Liver (tissue), 8 donors: ENCODE measurements at regions not wholly inside any gene's neighbourhood (a gene's known extent, or its start where the extent isn't known, plus 50 kb on each side); places are given as distances from the start of the nearest gene placed in this dataset.

ENCODE experiments used
- DNase-seq: peaks from one replicate; pipeline ENCODE4 v3.0.0-alpha.2; 2017; ENCODE audit warnings: low spot score
- H3K27ac ChIP-seq, 2 donors: one replicate each; pipeline ENCODE4 v1.7.0; 2013; ENCODE audit warnings: inconsistent platforms in 2 of 2, low read length in 2 of 2, control low read depth in 1 of 2, low read depth in 1 of 2, mild to moderate bottlenecking in 1 of 2
- H3K27me3 ChIP-seq, 4 donors: one replicate each; pipeline versions ENCODE4 v1.6.1 to v1.7.0; 2013; ENCODE audit warnings: low read length in 3 of 4, inconsistent platforms in 1 of 4, mild to moderate bottlenecking in 1 of 4, moderate library complexity in 1 of 4; ENCODE audit not compliant: control insufficient read depth in 4 of 4, insufficient read depth in 4 of 4
- H3K36me3 ChIP-seq, 4 donors: one replicate each; pipeline versions ENCODE4 v1.6.1 to v1.7.0; 2013; ENCODE audit warnings: low read length in 3 of 4, mild to moderate bottlenecking in 3 of 4, low read depth in 1 of 4, moderate library complexity in 1 of 4; ENCODE audit not compliant: control insufficient read depth in 4 of 4, insufficient read depth in 3 of 4
- H3K4me1 ChIP-seq, 4 donors: one replicate each; pipeline versions ENCODE4 v1.6.1 to v1.7.0; 2013; ENCODE audit warnings: low read length in 3 of 4, mild to moderate bottlenecking in 3 of 4, moderate library complexity in 1 of 4; ENCODE audit not compliant: control insufficient read depth in 4 of 4, insufficient read depth in 4 of 4
- H3K4me3 ChIP-seq, 3 donors: one replicate each; pipeline versions ENCODE4 v1.6.1 to v1.7.0; 2013; ENCODE audit warnings: low read length in 3 of 3, control low read depth in 1 of 3, low read depth in 1 of 3, mild to moderate bottlenecking in 1 of 3
- H3K9ac ChIP-seq, 2 donors: one replicate each; pipeline ENCODE4 v1.7.0; 2013; ENCODE audit warnings: low read length in 2 of 2, mild to moderate bottlenecking in 2 of 2, moderate library complexity in 2 of 2, control low read depth in 1 of 2, low read depth in 1 of 2
- H3K9me3 ChIP-seq, 4 donors: one replicate each; pipeline versions ENCODE4 v1.6.1 to v1.7.0; 2013; ENCODE audit warnings: low read length in 3 of 4; ENCODE audit not compliant: control insufficient read depth in 4 of 4
- ATF3 ChIP-seq: IDR thresholded peaks from 2 replicates; pipeline ENCODE4 v1.6.1; 2016; ENCODE audit warnings: antibody characterized with exemption
- CTCF ChIP-seq: fragments of 150-350 bp; IDR thresholded peaks from 2 replicates; pipeline ENCODE4 v1.5.1; 2017; ENCODE audit warnings: improper control_type of control experiment, low read depth, low read length; ENCODE audit not compliant: missing input control
- EGR1 ChIP-seq, 2 donors: IDR thresholded peaks; 2 replicates each; pipeline ENCODE4 v1.6.1; 2016 to 2018; ENCODE audit warnings: antibody characterized with exemption in 2 of 2, low read depth in 2 of 2
- FOXA2 ChIP-seq: IDR thresholded peaks from 2 replicates; pipeline ENCODE4 v1.6.1; 2016; ENCODE audit warnings: antibody characterized with exemption
- HNF4A ChIP-seq, 2 donors: conservative IDR thresholded peaks; 2 replicates each; pipeline ENCODE4 v1.6.1; 2016; ENCODE audit warnings: antibody characterized with exemption in 2 of 2, mild to moderate bottlenecking in 2 of 2
- HNF4G ChIP-seq: IDR thresholded peaks from 2 replicates; pipeline ENCODE4 v1.6.1; 2016; ENCODE audit warnings: antibody characterized with exemption
- NR2F2 ChIP-seq: IDR thresholded peaks from 2 replicates; pipeline ENCODE4 v1.6.1; 2016; ENCODE audit warnings: antibody characterized with exemption
- RAD21 ChIP-seq, 2 donors: IDR thresholded peaks; 2 replicates each; pipeline ENCODE4 v1.6.1; 2016; ENCODE audit warnings: antibody characterized with exemption in 2 of 2, mild to moderate bottlenecking in 2 of 2
- REST ChIP-seq: IDR thresholded peaks from 2 replicates; pipeline ENCODE4 v1.6.1; 2016; ENCODE audit warnings: antibody characterized with exemption, mild to moderate bottlenecking
- SP1 ChIP-seq: IDR thresholded peaks from 2 replicates; pipeline ENCODE4 v1.6.1; 2018; ENCODE audit warnings: antibody characterized with exemption, mild to moderate bottlenecking
- YY1 ChIP-seq: IDR thresholded peaks from 2 replicates; pipeline ENCODE4 v1.6.1; 2016; ENCODE audit warnings: antibody characterized with exemption, mild to moderate bottlenecking
- ZBTB33 ChIP-seq: IDR thresholded peaks from 2 replicates; pipeline ENCODE4 v1.6.1; 2016; ENCODE audit warnings: antibody characterized with exemption
- WGBS: extraction: QIAGEN DNeasy Blood & Tissue Kit; methylation state at CpG from one replicate; pipeline ENCODE4 v1.1.7; 2013; 5-methylcytosine and 5-hydroxymethylcytosine counted together
- donor health status: healthy.
- donor health status: healthy.
- donor health status: healthy.
- donor health status: healthy.
- donor health status: healthy.

GRCh38 chr2:19519045-19519444 lies 160.6 kb upstream of the OSR1 start (continued):
- TF ChIP-seq REST (no peak), RAD21 (IDR thresholded peaks at IDR 0.05) (no peak), YY1 (no peak), SP1 (no peak), EGR1 (IDR thresholded peaks at IDR 0.05; ENCODE audit: low read depth in 2 of 2) (no peak), NR2F2 (no peak), FOXA2 (no peak)

GRCh38 chr2:19507137-19507536 lies 148.7 kb upstream of the OSR1 start:
- H3K27me3 ChIP-seq = no peaks in the 10 kb centered on the region
- no peak overlapping the region for H3K4me3 ChIP-seq
- WGBS = 85% methylated on average over 2 of the region's 2 CpGs
- H3K9me3 ChIP-seq = no peaks in the 10 kb centered on the region
- H3K4me1 ChIP-seq = peaks cover 0 to 19% (median 8%) of the 10 kb centered on the region in 4 donors
- no peak for DNase-seq
- H3K36me3 ChIP-seq = no peaks in the 10 kb centered on the region
- no peak overlapping the region for H3K9ac ChIP-seq
- TF ChIP-seq HNF4G = no peak
- no peak for TF ChIP-seq ATF3
- TF ChIP-seq NR2F2 = no peak
- no peak for TF ChIP-seq REST
- no peak for TF ChIP-seq CTCF
- no peak for TF ChIP-seq RAD21 (IDR thresholded peaks at IDR 0.05)
- no peak for TF ChIP-seq HNF4A (conservative IDR thresholded peaks at IDR 0.05)
- no peak for TF ChIP-seq EGR1 (IDR thresholded peaks at IDR 0.05; ENCODE audit: low read depth in 2 of 2)
- no peak for TF ChIP-seq ZBTB33
- no peak for TF ChIP-seq YY1
- TF ChIP-seq FOXA2 = no peak
- no peak overlapping the region for H3K27ac ChIP-seq
